ENCODE measurements at regions not wholly inside any gene's neighbourhood (a gene's known extent, or its start where the extent isn't known, plus 50 kb on each side); places are given as distances from the start of the nearest gene placed in this dataset.
"Not testable (repeated sequence)": the region's sequence is repeated elsewhere in the genome, so short reads cannot be mapped to it uniquely, and the experiment has no call there.

GRCh38 chr11:44361813-44362212 lies 51.9 kb upstream of the ALX4 start:
- DNase-seq: no peak

- DNase-seq: no peak
Measured at GRCh38 chr11:44363116-44363515, 53.2 kb upstream of the ALX4 start.

- no peak for DNase-seq
Measured at GRCh38 chr11:44364596-44364995, 54.7 kb upstream of the ALX4 start.

- DNase-seq: no peak
Measured at GRCh38 chr11:44365616-44366015, 55.7 kb upstream of the ALX4 start.

- DNase-seq: no peak
Measured at GRCh38 chr11:44366026-44366425, 56.1 kb upstream of the ALX4 start.

- DNase-seq: no peak
Measured at GRCh38 chr11:44366741-44367140, 56.8 kb upstream of the ALX4 start.

GRCh38 chr11:44367452-44367851 lies 57.5 kb upstream of the ALX4 start:
- no peak for DNase-seq

- no peak for DNase-seq
Measured at GRCh38 chr11:44368886-44369285, 58.9 kb upstream of the ALX4 start.

GRCh38 chr11:44371042-44371441 lies 61.1 kb upstream of the ALX4 start:
- DNase-seq: not testable (repeated sequence)

- DNase-seq: no peak
Measured at GRCh38 chr11:44371706-44372105, 61.8 kb upstream of the ALX4 start.

- no peak for DNase-seq
Measured at GRCh38 chr11:44372989-44373388, 63.0 kb upstream of the ALX4 start.

- no peak for DNase-seq
Measured at GRCh38 chr11:44374001-44374400, 64.1 kb upstream of the ALX4 start.

- no peak for DNase-seq
Measured at GRCh38 chr11:44376423-44376822, 66.5 kb upstream of the ALX4 start.

- DNase-seq: no peak
Measured at GRCh38 chr11:44377121-44377520, 67.2 kb upstream of the ALX4 start.

- DNase-seq: no peak
Measured at GRCh38 chr11:44377914-44378321, 68.0 kb upstream of the ALX4 start.

GRCh38 chr11:44379141-44380008 lies 69.4 kb upstream of the ALX4 start:
- no peak for DNase-seq

- DNase-seq: no peak
Measured at GRCh38 chr11:44380009-44380313, 70.0 kb upstream of the ALX4 start.

GRCh38 chr11:44380820-44381219 lies 70.9 kb upstream of the ALX4 start:
- DNase-seq: no peak

GRCh38 chr11:44381261-44381660 lies 71.3 kb upstream of the ALX4 start:
- DNase-seq: no peak

GRCh38 chr11:44382118-44382517 lies 72.2 kb upstream of the ALX4 start:
- no peak for DNase-seq

GRCh38 chr11:44382656-44383240 lies 72.8 kb upstream of the ALX4 start:
- DNase-seq: no peak

- no peak for DNase-seq
Measured at GRCh38 chr11:44383246-44383645, 73.3 kb upstream of the ALX4 start.

- no peak for DNase-seq
Measured at GRCh38 chr11:44387415-44387814, 77.5 kb upstream of the ALX4 start.

GRCh38 chr11:44387825-44388224 lies 77.9 kb upstream of the ALX4 start:
- no peak for DNase-seq

Data from NCI-H446 treated with DMSO at 0.1 percent for 48 hours (cell line).